ENCODE measurements at regions not wholly inside any gene's neighbourhood (a gene's known extent, or its start where the extent isn't known, plus 50 kb on each side); places are given as distances from the start of the nearest gene placed in this dataset.

- no peak for TF ChIP-seq CTCF (IDR thresholded peaks at IDR 0.05)
- TF ChIP-seq POLR2A (IDR thresholded peaks at IDR 0.05): no peak
Observed at GRCh38 chr3:80696280-80696679, 928.5 kb upstream of the ROBO1 start.

Data from testis (tissue), 2 donors.